Astrocyte (in vitro differentiated cells and primary cell): ENCODE measurements at regions not wholly inside any gene's neighbourhood (a gene's known extent, or its start where the extent isn't known, plus 50 kb on each side); places are given as distances from the start of the nearest gene placed in this dataset.

ENCODE experiments used
- DNase-seq: peaks from one replicate; pipeline ENCODE4 v3.0.0-alpha.2; 2010; ENCODE audit warnings: low read depth
- FAIRE-seq: peaks from 2 replicates; lab custom pipeline; 2011; peaks lifted over from hg19 to GRCh38; lab: Jason Lieb, UNC
- H2AFZ ChIP-seq: 2 replicates; pipeline ENCODE4 v1.6.0; 2012; ENCODE audit warnings: low read depth, low read length, inconsistent platforms
- H3K27ac ChIP-seq: 2 replicates; pipeline ENCODE4 v1.5.1; 2011; ENCODE audit warnings: low read depth, low read length, inconsistent platforms
- H3K27me3 ChIP-seq: 2 replicates; pipeline ENCODE4 v1.6.0; 2011; ENCODE audit warnings: low read length, inconsistent platforms; ENCODE audit not compliant: insufficient read depth
- H3K36me3 ChIP-seq: 2 replicates; pipeline ENCODE4 v1.5.1; 2011; ENCODE audit warnings: low read length, inconsistent platforms; ENCODE audit not compliant: insufficient read depth
- H3K4me1 ChIP-seq: 2 replicates; pipeline ENCODE4 v1.5.1; 2011; ENCODE audit warnings: low read length, inconsistent platforms; ENCODE audit not compliant: insufficient read depth
- H3K4me2 ChIP-seq: 2 replicates; pipeline ENCODE4 v1.6.0; 2012; ENCODE audit warnings: low read length, inconsistent platforms
- H3K4me3 ChIP-seq: 2 replicates; pipeline ENCODE4 v1.5.1; 2011; ENCODE audit warnings: low read depth, mild to moderate bottlenecking, low read length, inconsistent platforms; ENCODE audit not compliant: insufficient read depth
- H3K79me2 ChIP-seq: 2 replicates; pipeline ENCODE4 v1.6.0; 2012; ENCODE audit warnings: mild to moderate bottlenecking, low read length, inconsistent platforms; ENCODE audit not compliant: insufficient read depth
- H3K9ac ChIP-seq: 2 replicates; pipeline ENCODE4 v1.6.0; 2012; ENCODE audit warnings: mild to moderate bottlenecking, low read length, inconsistent platforms
- H3K9me3 ChIP-seq: 2 replicates; pipeline ENCODE4 v1.5.1; 2012; ENCODE audit warnings: low read depth, mild to moderate bottlenecking, low read length, inconsistent platforms; ENCODE audit not compliant: insufficient read depth
- H4K20me1 ChIP-seq: 2 replicates; pipeline ENCODE4 v1.6.0; 2012; ENCODE audit warnings: low read length, inconsistent platforms; ENCODE audit not compliant: insufficient read depth
- H3K27ac Mint-ChIP-seq: one replicate; pipeline ENCODE4 v1.8.0; 2021; ENCODE audit warnings: mild to moderate bottlenecking, mixed read lengths; ENCODE audit not compliant: unreplicated experiment
- H3K27me3 Mint-ChIP-seq: one replicate; pipeline ENCODE4 v1.8.0; 2021; ENCODE audit warnings: low read depth, mixed read lengths; ENCODE audit not compliant: unreplicated experiment
- H3K36me3 Mint-ChIP-seq: one replicate; pipeline ENCODE4 v1.8.0; 2021; ENCODE audit warnings: low read depth, mixed read lengths; ENCODE audit not compliant: unreplicated experiment
- H3K4me1 Mint-ChIP-seq: one replicate; pipeline ENCODE4 v1.8.0; 2021; ENCODE audit warnings: low read depth, mixed read lengths; ENCODE audit not compliant: unreplicated experiment
- H3K4me3 Mint-ChIP-seq: one replicate; pipeline ENCODE4 v1.8.0; 2021; ENCODE audit warnings: mild to moderate bottlenecking, moderate library complexity, mixed read lengths; ENCODE audit not compliant: unreplicated experiment
- H3K9me3 Mint-ChIP-seq: one replicate; pipeline ENCODE4 v1.8.0; 2021; ENCODE audit warnings: mild to moderate bottlenecking, mixed read lengths; ENCODE audit not compliant: unreplicated experiment
- EZH2 ChIP-seq: IDR thresholded peaks from 2 replicates; pipeline ENCODE4 v1.6.1; 2012; ENCODE audit warnings: mild to moderate bottlenecking, low read length, inconsistent platforms; ENCODE audit not compliant: insufficient read depth
- TF ChIP-seq, protein P1 (sequence below): IDR thresholded peaks from 2 replicates; pipeline ENCODE4 v1.5.1; 2011; ENCODE audit warnings: low read depth, mild to moderate bottlenecking, inconsistent platforms, low read length, moderate library complexity; ENCODE audit not compliant: insufficient read depth

DNA sequence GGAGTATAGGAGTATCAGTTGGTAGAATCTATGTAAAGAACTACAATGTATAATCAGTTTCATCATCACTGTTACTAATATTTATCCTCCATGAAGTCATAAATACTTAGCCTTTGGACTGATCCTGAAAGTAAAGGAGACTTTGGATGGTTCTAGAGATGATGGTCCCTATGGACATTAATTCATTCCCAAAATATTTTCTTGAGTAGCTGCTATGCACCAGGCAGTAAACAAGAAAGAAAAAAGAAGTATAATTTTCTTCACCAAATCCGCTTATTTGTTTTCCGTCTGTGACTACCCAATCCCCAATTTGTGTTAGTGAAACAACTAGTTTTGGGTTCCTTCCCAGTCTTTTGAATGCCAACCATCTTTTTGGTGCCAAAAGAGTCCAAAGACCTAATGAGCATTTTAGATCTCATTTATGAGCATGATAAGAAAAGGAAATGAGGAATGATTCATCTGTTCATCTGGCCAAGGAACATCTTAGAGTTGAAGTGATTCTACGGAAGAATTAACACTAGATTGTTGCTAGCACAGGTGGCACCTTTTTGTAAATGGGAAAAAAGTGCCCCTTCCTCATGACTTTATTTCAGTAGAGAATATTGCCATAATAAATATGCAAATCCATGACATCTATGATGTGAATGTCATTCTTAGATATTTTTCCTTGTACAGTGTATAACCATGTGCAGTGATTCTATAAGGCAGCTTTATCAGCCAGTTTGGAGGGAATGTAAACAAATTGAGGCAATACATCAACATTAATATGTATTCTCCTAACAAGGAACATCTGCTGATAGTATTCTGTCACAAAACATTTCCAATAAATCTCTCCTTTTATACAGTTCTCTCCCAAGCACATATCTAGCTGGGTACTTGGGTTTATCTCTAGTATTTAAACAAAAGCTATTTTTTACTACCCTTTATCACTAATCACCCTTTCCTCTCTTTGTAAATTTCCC is 85.1 kb upstream of the CCDC91 start:
- Histone ChIP-seq H3K27me3 (no peaks in the 10 kb centered on the region), H3K4me3 (no peak overlapping the region), H3K4me1 (peaks cover 2% of the 10 kb centered on the region), H3K4me2 (no peak overlapping the region), H3K9me3 (no peaks in the 10 kb centered on the region), H2AFZ (no peak overlapping the region), H3K79me2 (no peaks in the 10 kb centered on the region), H4K20me1 (no peaks in the 10 kb centered on the region), H3K36me3 (no peaks in the 10 kb centered on the region), H3K9ac (no peak overlapping the region), H3K27ac (no peak overlapping the region)
- no peak overlapping the region for H3K4me3 Mint-ChIP-seq
- peaks cover 2% of the 10 kb centered on the region for H3K27me3 Mint-ChIP-seq
- FAIRE-seq (no peak), DNase-seq (peak; percentile 56)
- no peak overlapping the region for H3K27ac Mint-ChIP-seq
- TF ChIP-seq, protein P1, sequence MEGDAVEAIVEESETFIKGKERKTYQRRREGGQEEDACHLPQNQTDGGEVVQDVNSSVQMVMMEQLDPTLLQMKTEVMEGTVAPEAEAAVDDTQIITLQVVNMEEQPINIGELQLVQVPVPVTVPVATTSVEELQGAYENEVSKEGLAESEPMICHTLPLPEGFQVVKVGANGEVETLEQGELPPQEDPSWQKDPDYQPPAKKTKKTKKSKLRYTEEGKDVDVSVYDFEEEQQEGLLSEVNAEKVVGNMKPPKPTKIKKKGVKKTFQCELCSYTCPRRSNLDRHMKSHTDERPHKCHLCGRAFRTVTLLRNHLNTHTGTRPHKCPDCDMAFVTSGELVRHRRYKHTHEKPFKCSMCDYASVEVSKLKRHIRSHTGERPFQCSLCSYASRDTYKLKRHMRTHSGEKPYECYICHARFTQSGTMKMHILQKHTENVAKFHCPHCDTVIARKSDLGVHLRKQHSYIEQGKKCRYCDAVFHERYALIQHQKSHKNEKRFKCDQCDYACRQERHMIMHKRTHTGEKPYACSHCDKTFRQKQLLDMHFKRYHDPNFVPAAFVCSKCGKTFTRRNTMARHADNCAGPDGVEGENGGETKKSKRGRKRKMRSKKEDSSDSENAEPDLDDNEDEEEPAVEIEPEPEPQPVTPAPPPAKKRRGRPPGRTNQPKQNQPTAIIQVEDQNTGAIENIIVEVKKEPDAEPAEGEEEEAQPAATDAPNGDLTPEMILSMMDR: no peak
- TF ChIP-seq EZH2: no peak
- no peaks in the 10 kb centered on the region for H3K9me3 Mint-ChIP-seq
- H3K36me3 Mint-ChIP-seq: no peaks in the 10 kb centered on the region
- peaks cover 16% of the 10 kb centered on the region for H3K4me1 Mint-ChIP-seq

DNA sequence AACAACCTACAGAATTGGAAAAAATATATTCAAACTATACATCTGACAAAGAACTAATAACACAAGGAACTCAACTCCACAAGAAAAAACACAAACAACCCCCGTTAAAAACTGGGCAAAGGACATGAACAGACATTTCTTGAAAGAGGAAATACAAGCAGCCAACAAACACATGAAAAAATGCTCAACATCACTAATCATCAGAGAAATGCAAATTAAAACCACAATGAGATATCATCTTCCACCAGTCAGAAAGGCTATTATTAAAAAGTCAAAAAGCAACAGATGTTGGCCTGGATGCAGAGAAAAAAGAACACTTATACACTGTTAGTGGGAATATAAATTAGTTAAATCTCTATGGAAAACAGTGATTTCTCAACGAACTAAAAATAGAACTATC is 82.6 kb upstream of the CCDC91 start:
- no peaks in the 10 kb centered on the region for H3K36me3 ChIP-seq
- Mint-ChIP-seq H3K4me1 (peaks cover 20% of the 10 kb centered on the region), H3K9me3 (no peaks in the 10 kb centered on the region), H3K4me3 (no peak overlapping the region), H3K36me3 (no peaks in the 10 kb centered on the region), H3K27ac (no peak overlapping the region), H3K27me3 (peaks cover 2% of the 10 kb centered on the region)
- H3K4me3 ChIP-seq: no peak overlapping the region
- H3K27me3 ChIP-seq: no peaks in the 10 kb centered on the region
- H4K20me1 ChIP-seq: no peaks in the 10 kb centered on the region
- no peaks in the 10 kb centered on the region for H3K9me3 ChIP-seq
- no peak overlapping the region for H3K9ac ChIP-seq
- peaks cover 2% of the 10 kb centered on the region for H3K4me1 ChIP-seq
- FAIRE-seq (no peak), DNase-seq (peak; percentile 85)
- no peak overlapping the region for H2AFZ ChIP-seq
- no peak overlapping the region for H3K27ac ChIP-seq
- no peaks in the 10 kb centered on the region for H3K79me2 ChIP-seq
- no peak overlapping the region for H3K4me2 ChIP-seq
- TF ChIP-seq EZH2: no peak
- TF ChIP-seq, protein P1: no peak

DNA sequence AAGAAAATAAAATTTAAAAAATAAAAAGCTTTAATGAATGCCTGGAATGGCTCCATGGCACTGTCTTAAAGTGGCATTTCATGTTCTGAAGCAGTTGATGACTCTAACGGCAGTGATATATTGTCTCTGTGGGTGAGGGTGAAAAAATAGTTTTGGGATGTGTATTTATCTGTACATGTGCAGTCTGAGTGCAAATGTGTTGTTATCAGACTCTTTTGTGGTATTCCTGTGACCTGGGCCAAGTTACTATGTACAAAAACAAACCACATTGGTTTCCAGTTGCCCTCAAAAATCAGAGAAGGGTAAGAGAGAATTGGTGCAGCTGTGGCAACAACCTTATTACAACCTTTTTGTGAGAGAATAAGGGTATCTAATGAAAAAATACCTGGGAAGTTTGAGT is 81.7 kb upstream of the CCDC91 start:
- no peaks in the 10 kb centered on the region for H3K9me3 ChIP-seq
- no peak overlapping the region for H3K4me3 ChIP-seq
- no peaks in the 10 kb centered on the region for H3K36me3 ChIP-seq
- no peak overlapping the region for H3K4me2 ChIP-seq
- H3K27ac ChIP-seq: peak overlapping the region; percentile 39
- no peaks in the 10 kb centered on the region for H4K20me1 ChIP-seq
- DNase-seq (peak; percentile 89), FAIRE-seq (no peak)
- peaks cover 2% of the 10 kb centered on the region for H3K4me1 ChIP-seq
- no peak overlapping the region for H3K9ac ChIP-seq
- TF ChIP-seq, protein P1: no peak
- TF ChIP-seq EZH2: no peak
- no peak overlapping the region for H2AFZ ChIP-seq
- Mint-ChIP-seq H3K4me1 (peaks cover 20% of the 10 kb centered on the region), H3K27ac (no peak overlapping the region), H3K27me3 (peaks cover 2% of the 10 kb centered on the region), H3K9me3 (no peaks in the 10 kb centered on the region), H3K4me3 (no peak overlapping the region), H3K36me3 (no peaks in the 10 kb centered on the region)
- no peaks in the 10 kb centered on the region for H3K27me3 ChIP-seq
- no peaks in the 10 kb centered on the region for H3K79me2 ChIP-seq
